ES-I3 (cell line): ENCODE measurements at regions not wholly inside any gene's neighbourhood (a gene's known extent, or its start where the extent isn't known, plus 50 kb on each side); places are given as distances from the start of the nearest gene placed in this dataset.

Experiments used
- H3K36me3 ChIP-seq: 2 replicates; pipeline ENCODE4 v1.6.1; 2013; ENCODE audit warnings: mild to moderate bottlenecking, low read length, control low read depth, moderate library complexity; ENCODE audit not compliant: insufficient read depth
- H3K4me1 ChIP-seq: 2 replicates; pipeline ENCODE4 v1.6.1; 2013; ENCODE audit warnings: mild to moderate bottlenecking, control low read depth, low read length; ENCODE audit not compliant: insufficient read depth
- H3K9ac ChIP-seq: 2 replicates; pipeline ENCODE4 v1.6.1; 2013; ENCODE audit warnings: low read depth, mild to moderate bottlenecking, low read length, moderate library complexity
- H3K9me3 ChIP-seq: 2 replicates; pipeline ENCODE4 v1.6.1; 2013; ENCODE audit warnings: mild to moderate bottlenecking, low read length, moderate library complexity; ENCODE audit not compliant: control insufficient read depth, insufficient read depth

DNA sequence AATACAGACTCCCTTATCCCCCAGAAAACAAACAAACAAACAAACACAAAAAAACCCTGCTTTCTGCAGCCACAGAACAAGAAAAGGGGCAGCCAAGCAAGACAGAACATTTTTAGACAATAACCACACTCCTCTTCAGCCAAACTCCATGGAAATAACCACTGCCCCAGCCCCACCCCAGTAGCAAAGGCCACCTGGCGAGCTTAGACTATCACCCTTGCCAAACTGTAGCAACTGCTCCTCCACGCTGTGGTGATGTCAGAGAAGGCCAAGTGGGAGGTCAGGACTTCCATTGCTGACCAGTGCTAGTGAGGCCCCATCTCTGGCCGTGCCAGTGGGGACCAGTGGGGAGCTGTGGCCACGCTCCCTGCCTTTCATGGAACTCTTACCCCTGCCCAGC, 60.3 kb upstream of the CHRNA7 start:
- H3K36me3 ChIP-seq = no peaks in the 10 kb centered on the region
- peaks cover 6% of the 10 kb centered on the region for H3K4me1 ChIP-seq
- no peak overlapping the region for H3K9ac ChIP-seq
- H3K9me3 ChIP-seq = no peaks in the 10 kb centered on the region

DNA sequence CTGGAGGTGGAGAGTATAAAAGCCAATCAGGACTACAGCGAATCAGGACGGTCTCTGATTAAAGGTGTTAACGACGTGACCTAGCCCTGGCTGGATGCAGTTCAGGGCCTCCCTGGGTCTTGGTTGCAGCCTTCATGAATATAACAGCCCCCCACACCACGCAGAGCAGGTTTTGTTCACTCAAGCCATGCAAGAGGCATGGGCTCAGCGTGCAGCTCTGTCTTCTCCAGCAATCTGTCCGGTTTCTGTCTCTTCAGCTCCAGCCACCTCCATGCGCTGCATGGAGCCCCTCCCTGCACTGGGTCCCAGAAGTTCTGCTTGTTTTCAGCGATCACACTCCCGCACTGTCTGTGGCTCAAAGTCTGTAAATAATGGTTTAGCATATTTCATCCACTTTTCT, 57.1 kb upstream of the CHRNA7 start:
- Histone ChIP-seq H3K9me3 (no peaks in the 10 kb centered on the region), H3K9ac (no peak overlapping the region), H3K36me3 (no peaks in the 10 kb centered on the region), H3K4me1 (peaks cover 6% of the 10 kb centered on the region; the same call in 1 of the 2 replicates)

DNA sequence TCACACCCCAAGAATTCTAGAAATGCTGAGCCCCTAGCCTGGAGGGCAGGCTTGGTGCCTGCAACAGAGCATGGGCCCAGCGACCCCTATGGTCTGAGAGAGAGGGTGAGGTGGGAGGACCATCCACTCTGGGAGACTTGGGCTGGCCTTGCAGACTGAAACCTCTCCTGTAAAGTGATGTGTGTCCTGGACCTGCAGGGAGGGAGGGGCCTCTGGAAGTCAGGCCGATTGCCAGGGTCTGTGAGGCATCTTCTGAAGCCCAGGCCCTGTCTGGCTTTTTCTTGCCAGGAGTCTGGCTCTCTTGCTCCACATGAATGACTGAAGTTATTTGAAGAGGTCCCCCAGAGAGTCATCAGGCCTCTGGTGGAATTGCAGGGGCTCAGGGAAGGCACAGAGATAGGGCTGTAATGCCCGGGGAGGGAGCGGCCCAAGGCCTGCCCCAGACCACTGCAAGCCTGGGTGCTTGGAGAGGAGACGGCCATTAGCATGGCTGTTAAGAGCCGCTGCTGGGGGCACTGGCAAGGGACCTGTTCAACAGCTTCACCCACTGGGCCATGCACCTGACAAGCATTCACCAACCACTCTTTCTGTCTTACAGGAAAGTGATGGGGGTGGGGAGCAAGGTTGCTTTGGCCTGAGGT, 56.0 kb upstream of the CHRNA7 start:
- Histone ChIP-seq H3K36me3 (no peaks in the 10 kb centered on the region), H3K9ac (no peak overlapping the region), H3K4me1 (peaks cover 11% of the 10 kb centered on the region), H3K9me3 (no peaks in the 10 kb centered on the region)

DNA sequence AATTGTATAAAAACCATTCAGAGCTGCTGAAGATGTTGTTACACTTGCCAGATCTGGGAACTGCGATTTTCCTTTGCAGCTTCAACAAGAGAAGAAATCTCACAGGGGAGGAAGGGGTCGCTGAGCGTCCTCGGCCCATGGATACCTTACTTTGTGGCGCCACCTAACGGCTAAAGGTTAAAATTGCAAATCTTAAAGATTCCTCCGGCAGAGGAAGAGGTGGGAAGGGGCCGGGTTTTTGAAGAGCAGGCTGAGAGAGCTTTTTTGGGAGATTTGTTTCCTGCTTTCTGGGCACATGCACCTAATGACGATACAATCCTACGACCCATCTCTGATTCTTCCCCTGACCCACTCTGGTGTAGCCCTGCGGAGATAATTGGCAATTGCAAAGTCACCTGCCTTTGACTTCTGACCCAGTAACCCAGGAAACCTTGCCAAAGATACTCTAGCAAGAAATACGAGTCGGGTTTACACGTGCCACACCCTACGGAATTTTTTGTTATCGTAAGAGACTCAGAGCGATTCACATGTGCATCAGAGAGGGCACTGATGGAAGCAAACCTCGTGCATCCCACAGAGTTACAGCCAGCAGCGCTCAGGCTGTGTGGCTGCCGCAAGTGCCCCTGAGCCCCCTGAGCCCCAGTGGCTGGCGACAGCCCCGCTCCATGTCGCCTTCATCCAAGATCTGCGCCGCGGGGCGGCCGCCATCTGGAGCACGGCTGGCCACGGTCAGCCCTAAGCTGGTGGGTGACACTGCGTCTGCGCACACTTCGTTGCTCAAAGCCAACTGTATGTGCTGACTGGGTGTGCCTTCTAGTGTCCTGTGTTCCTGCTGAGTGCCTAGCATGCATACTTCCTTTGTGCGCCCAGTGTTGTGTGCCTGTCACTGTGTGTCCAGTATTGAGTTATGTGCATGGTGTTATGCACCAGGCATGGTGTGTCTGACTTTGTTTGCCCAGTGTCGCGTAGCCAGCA, 55.2 kb upstream of the CHRNA7 start:
- Histone ChIP-seq H3K36me3 (no peaks in the 10 kb centered on the region), H3K4me1 (peaks cover 11% of the 10 kb centered on the region), H3K9me3 (no peaks in the 10 kb centered on the region), H3K9ac (peak overlapping the region; percentile 35; the same call in 1 of the 2 replicates)

DNA sequence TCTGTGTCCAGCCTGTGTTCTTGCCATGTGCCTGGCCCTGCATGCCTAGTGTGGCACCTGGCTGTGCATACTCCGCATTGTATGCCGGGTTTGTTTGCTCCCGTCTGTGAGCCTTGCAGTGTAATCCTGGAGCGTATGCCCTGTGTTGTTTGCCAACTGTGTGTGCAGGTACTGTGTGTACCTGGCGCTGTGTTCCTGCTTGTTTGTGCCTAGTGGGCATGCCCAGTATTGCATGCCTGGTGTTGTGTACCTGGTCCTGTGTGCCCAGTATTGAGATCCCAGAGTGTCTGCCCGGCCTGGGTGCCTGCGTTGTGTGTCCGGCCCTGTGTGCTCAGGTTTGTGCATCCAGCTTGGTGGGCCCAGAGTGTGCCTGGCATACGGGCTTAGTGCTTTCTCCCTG, 54.5 kb upstream of the CHRNA7 start:
- peaks cover 11% of the 10 kb centered on the region for H3K4me1 ChIP-seq
- no peaks in the 10 kb centered on the region for H3K9me3 ChIP-seq
- no peaks in the 10 kb centered on the region for H3K36me3 ChIP-seq
- H3K9ac ChIP-seq = no peak overlapping the region

DNA sequence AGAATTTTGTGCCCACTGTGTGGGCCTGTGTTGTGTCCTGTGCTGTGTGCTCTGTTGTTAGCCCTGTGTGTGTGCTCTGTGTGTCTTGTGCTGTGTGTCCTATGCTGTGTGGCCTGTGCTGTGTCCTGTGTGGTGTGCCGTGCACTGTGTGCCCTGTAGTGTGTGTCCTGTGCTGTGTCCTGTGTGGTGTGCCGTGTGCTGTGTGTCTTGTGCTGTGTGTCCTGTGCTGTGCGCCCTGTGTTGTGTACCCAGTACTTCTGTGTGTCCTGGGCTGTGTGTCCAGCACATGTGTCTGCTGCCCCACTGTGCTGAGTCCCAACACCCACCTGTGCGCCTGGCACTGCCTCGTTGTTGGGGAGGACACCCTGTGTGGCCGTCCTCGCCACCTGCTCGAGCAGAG, 53.2 kb upstream of the CHRNA7 start:
- no peak overlapping the region for H3K9ac ChIP-seq
- peaks cover 11% of the 10 kb centered on the region for H3K4me1 ChIP-seq
- no peaks in the 10 kb centered on the region for H3K36me3 ChIP-seq
- H3K9me3 ChIP-seq = no peaks in the 10 kb centered on the region

DNA sequence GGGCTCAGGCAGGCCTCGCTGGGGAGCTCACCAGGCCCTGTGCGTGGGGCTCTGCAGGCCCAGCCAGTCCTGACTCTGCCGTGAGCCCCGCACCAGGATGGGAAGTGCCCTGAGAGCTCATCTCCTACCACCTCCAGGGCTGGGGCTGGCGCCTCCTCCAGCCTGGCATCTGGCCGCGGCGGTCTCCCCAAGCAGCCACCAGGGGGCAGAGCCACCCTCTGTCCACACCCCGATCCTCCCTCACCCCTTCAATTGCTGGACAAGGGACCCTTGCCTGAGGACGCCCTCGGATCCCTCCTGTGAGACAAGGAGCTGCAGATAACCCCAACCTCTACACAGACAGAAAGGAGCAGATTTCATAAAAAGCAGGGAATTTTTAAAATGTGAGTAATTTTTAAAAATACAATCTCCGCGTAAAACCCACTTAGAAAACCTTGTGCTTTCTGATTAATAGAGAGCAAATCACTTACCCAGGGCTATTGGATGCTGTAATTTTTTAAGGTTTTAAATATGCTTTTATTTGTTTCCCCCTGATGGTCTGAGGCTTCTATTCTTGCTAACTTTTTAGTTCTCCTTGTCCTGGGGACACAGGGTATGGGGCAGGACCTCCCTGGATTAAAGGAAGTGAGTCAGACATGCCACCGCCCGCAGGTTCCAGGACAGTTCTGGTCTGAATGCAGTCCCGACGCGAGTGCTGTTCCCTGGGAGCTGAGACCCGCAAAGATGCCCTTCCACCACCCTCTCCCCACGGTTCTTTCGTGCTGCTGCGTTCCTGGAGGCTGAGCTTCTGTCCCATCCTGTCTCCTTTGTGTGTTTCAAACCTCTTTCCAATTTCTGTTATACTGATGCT, 52.3 kb upstream of the CHRNA7 start:
- Histone ChIP-seq H3K36me3 (no peaks in the 10 kb centered on the region), H3K9ac (peak overlapping the region; percentile 26), H3K9me3 (no peaks in the 10 kb centered on the region), H3K4me1 (peaks cover 11% of the 10 kb centered on the region)
